Trophoblast cell (in vitro differentiated cells and primary cell): ENCODE measurements at regions not wholly inside any gene's neighbourhood (a gene's known extent, or its start where the extent isn't known, plus 50 kb on each side); places are given as distances from the start of the nearest gene placed in this dataset.

ENCODE experiments used
- DNase-seq, 2 donors: peaks; one replicate each; pipeline ENCODE4 v3.0.0-alpha.2; 2016
- H2AFZ ChIP-seq: 2 replicates; pipeline ENCODE4 v1.6.1; 2013; ENCODE audit warnings: low read length, moderate library complexity, mild to moderate bottlenecking; ENCODE audit not compliant: insufficient read depth, poor library complexity
- H2AK5ac ChIP-seq: 2 replicates; pipeline ENCODE4 v1.6.1; 2013; ENCODE audit warnings: mild to moderate bottlenecking, low read length
- H2BK120ac ChIP-seq: 2 replicates; pipeline ENCODE4 v1.6.1; 2013; ENCODE audit warnings: low read length, mild to moderate bottlenecking, moderate library complexity; ENCODE audit not compliant: insufficient read depth, poor library complexity
- H2BK12ac ChIP-seq: 2 replicates; pipeline ENCODE4 v1.6.1; 2013; ENCODE audit warnings: mild to moderate bottlenecking, low read length, moderate library complexity
- H2BK5ac ChIP-seq: 2 replicates; pipeline ENCODE4 v1.6.1; 2013; ENCODE audit warnings: low read length, low read depth, moderate library complexity, mild to moderate bottlenecking; ENCODE audit not compliant: poor library complexity
- H3K14ac ChIP-seq: 2 replicates; pipeline ENCODE4 v1.6.1; 2013; ENCODE audit warnings: mild to moderate bottlenecking, low read length
- H3K18ac ChIP-seq: 2 replicates; pipeline ENCODE4 v1.6.1; 2013; ENCODE audit warnings: mild to moderate bottlenecking, low read length
- H3K23ac ChIP-seq: 2 replicates; pipeline ENCODE4 v1.6.1; 2013; ENCODE audit warnings: low read length
- H3K27ac ChIP-seq: 2 replicates; pipeline ENCODE4 v1.5.1; 2013; ENCODE audit warnings: low read depth, mild to moderate bottlenecking, inconsistent platforms, low read length, moderate library complexity
- H3K27me3 ChIP-seq: 2 replicates; pipeline ENCODE4 v1.6.1; 2013; ENCODE audit warnings: inconsistent platforms, mild to moderate bottlenecking, low read length, moderate library complexity; ENCODE audit not compliant: insufficient read depth
- H3K36me3 ChIP-seq, 2 experiments: 1 replicate in 1 of 2; 2 replicates in 1 of 2; pipeline ENCODE4 v1.6.1; 2013; ENCODE audit warnings: low read length in 2 of 2, mild to moderate bottlenecking in 2 of 2, moderate library complexity in 1 of 2; ENCODE audit not compliant: insufficient read depth in 2 of 2, control insufficient read depth in 1 of 2
- H3K4ac ChIP-seq: 2 replicates; pipeline ENCODE4 v1.6.1; 2013; ENCODE audit warnings: low read depth, mild to moderate bottlenecking, low read length, moderate library complexity
- H3K4me1 ChIP-seq, 2 experiments: 1 replicate in 1 of 2; 2 replicates in 1 of 2; pipeline ENCODE4 v1.6.1; 2013; ENCODE audit warnings: low read length in 2 of 2, mild to moderate bottlenecking in 2 of 2, moderate library complexity in 1 of 2; ENCODE audit not compliant: insufficient read depth in 2 of 2, control insufficient read depth in 1 of 2
- H3K4me2 ChIP-seq: 2 replicates; pipeline ENCODE4 v1.6.1; 2013; ENCODE audit warnings: inconsistent platforms, mild to moderate bottlenecking, low read length, moderate library complexity
- H3K4me3 ChIP-seq: 2 replicates; pipeline ENCODE4 v1.5.1; 2013; ENCODE audit warnings: mild to moderate bottlenecking, low read depth, low read length, inconsistent platforms
- H3K79me1 ChIP-seq: one replicate; pipeline ENCODE4 v1.6.1; 2013; ENCODE audit warnings: low read length
- H3K79me2 ChIP-seq: 2 replicates; pipeline ENCODE4 v1.6.1; 2013; ENCODE audit warnings: low read length, mild to moderate bottlenecking; ENCODE audit not compliant: control insufficient read depth, insufficient read depth, poor library complexity
- H3K9ac ChIP-seq: 2 replicates; pipeline ENCODE4 v1.6.1; 2013; ENCODE audit warnings: mild to moderate bottlenecking, low read length
- H3K9me3 ChIP-seq: 2 replicates; pipeline ENCODE4 v1.6.1; 2013; ENCODE audit warnings: low read depth, mild to moderate bottlenecking, control low read depth, inconsistent platforms, low read length; ENCODE audit not compliant: insufficient read depth
- H4K12ac ChIP-seq: 2 replicates; pipeline ENCODE4 v1.6.1; 2013; ENCODE audit warnings: low read depth, mild to moderate bottlenecking, low read length, moderate library complexity
- H4K8ac ChIP-seq: 2 replicates; pipeline ENCODE4 v1.6.1; 2013; ENCODE audit warnings: low read depth, mild to moderate bottlenecking, low read length, moderate library complexity
- H4K91ac ChIP-seq: one replicate; pipeline ENCODE4 v1.6.1; 2013; ENCODE audit warnings: low read depth, mild to moderate bottlenecking, low read length, moderate library complexity
- WGBS: extraction: QIAGEN DNeasy Blood & Tissue Kit; methylation state at CpG from one replicate; pipeline ENCODE4 v1.1.7; 2013; ENCODE audit warnings: missing lambda C conversion rate; ENCODE audit not compliant: insufficient read length, insufficient coverage; ENCODE audit errors: extremely low coverage; 5-methylcytosine and 5-hydroxymethylcytosine counted together

GRCh38 chr2:17276220-17276619, 242.0 kb downstream of the RAD51AP2 start:
- Histone ChIP-seq H3K4me2 (no peak overlapping the region), H3K14ac (no peak overlapping the region), H3K27me3 (no peaks in the 10 kb centered on the region), H2BK5ac (no peak overlapping the region), H3K9ac (no peak overlapping the region), H3K27ac (no peak overlapping the region), H2AFZ (no peak overlapping the region), H2BK12ac (no peak overlapping the region), H4K12ac (no peak overlapping the region), H3K36me3 (no peaks in the 10 kb centered on the region), H3K4ac (no peak overlapping the region), H2BK120ac (no peak overlapping the region), H3K79me2 (no peaks in the 10 kb centered on the region), H3K79me1 (no peaks in the 10 kb centered on the region), H2AK5ac (no peak overlapping the region), H4K8ac (no peak overlapping the region), H3K18ac (no peak overlapping the region), H4K91ac (no peak overlapping the region), H3K23ac (no peak overlapping the region), H3K4me1 (no peaks in the 10 kb centered on the region), H3K4me3 (no peak overlapping the region), H3K9me3 (no peaks in the 10 kb centered on the region)
- WGBS, result no CpG with 5 or more reads among the region's 1 CpG
- no peak for DNase-seq

DNA sequence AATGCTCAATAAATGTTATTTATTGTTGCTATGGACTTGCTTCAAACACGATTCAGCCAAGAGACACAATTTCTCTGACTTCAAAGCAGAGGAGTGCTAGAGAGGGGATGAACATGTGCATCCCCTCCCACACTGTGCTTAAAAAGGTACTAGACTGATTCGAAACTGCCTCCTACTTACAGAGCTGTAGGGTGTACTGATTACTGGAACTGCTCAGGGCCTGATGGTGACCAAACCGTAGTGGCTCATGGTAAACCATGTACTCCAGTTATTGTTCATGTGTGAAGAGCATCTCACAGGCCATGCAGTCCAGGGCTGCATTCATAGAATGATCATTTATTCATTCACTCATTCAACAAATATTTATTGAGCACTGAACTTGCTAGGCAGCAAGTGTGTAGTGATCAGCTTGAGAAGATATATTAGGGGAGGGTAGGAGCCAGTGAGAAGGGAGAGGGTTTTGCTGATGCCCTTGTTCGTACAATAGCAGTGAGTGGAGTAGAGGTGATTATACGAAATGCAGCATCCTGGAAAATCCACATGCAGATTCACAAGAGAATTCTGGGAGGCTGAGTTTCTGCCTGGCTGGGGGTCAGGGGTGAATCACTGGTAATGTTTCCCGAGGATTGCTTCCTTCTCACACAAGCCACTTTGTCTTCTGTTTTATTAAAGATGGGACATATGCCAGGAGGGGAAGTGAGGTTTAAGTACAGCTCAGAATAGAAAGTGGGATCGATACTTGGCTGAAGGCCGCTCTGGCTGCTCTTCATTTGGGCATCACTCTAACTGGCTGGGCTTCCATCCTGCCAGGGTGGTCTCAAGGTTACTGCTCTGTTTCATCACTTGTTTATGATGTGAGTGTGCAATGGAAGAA, 245.4 kb downstream of the RAD51AP2 start:
- H4K8ac ChIP-seq, result no peak overlapping the region
- H3K4me2 ChIP-seq, result no peak overlapping the region
- H3K79me2 ChIP-seq, result no peaks in the 10 kb centered on the region
- no peak for DNase-seq
- H2AK5ac ChIP-seq, result no peak overlapping the region
- H2BK120ac ChIP-seq, result no peak overlapping the region
- no peak overlapping the region for H3K9ac ChIP-seq
- no peaks in the 10 kb centered on the region for H3K4me1 ChIP-seq
- no peaks in the 10 kb centered on the region for H3K9me3 ChIP-seq
- H3K23ac ChIP-seq, result no peak overlapping the region
- no peak overlapping the region for H2BK5ac ChIP-seq
- no peak overlapping the region for H3K4ac ChIP-seq
- no peak overlapping the region for H3K4me3 ChIP-seq
- no peak overlapping the region for H2BK12ac ChIP-seq
- H3K79me1 ChIP-seq, result no peaks in the 10 kb centered on the region
- WGBS, result no CpG with 5 or more reads among the region's 8 CpGs
- no peak overlapping the region for H4K91ac ChIP-seq
- H3K27ac ChIP-seq, result no peak overlapping the region
- no peak overlapping the region for H2AFZ ChIP-seq
- no peaks in the 10 kb centered on the region for H3K27me3 ChIP-seq
- H3K14ac ChIP-seq, result no peak overlapping the region
- H4K12ac ChIP-seq, result no peak overlapping the region
- H3K36me3 ChIP-seq, result no peaks in the 10 kb centered on the region
- H3K18ac ChIP-seq, result no peak overlapping the region

GRCh38 chr2:17272170-17272569, 246.1 kb downstream of the RAD51AP2 start:
- H3K23ac ChIP-seq, result no peak overlapping the region
- no peak overlapping the region for H3K4ac ChIP-seq
- no peak overlapping the region for H3K18ac ChIP-seq
- no peak overlapping the region for H3K4me3 ChIP-seq
- H3K79me1 ChIP-seq, result no peaks in the 10 kb centered on the region
- DNase-seq, result peak in 1 of 2 donors; percentile 43
- no peak overlapping the region for H3K14ac ChIP-seq
- no peaks in the 10 kb centered on the region for H3K79me2 ChIP-seq
- H4K12ac ChIP-seq, result no peak overlapping the region
- no peak overlapping the region for H3K9ac ChIP-seq
- no peaks in the 10 kb centered on the region for H3K4me1 ChIP-seq
- H2AFZ ChIP-seq, result no peak overlapping the region
- H3K4me2 ChIP-seq, result no peak overlapping the region
- no peak overlapping the region for H3K27ac ChIP-seq
- no peak overlapping the region for H2BK120ac ChIP-seq
- H3K9me3 ChIP-seq, result no peaks in the 10 kb centered on the region
- no CpG with 5 or more reads among the region's 1 CpG for WGBS
- H4K91ac ChIP-seq, result no peak overlapping the region
- H3K27me3 ChIP-seq, result no peaks in the 10 kb centered on the region
- H2BK12ac ChIP-seq, result no peak overlapping the region
- no peak overlapping the region for H2AK5ac ChIP-seq
- H2BK5ac ChIP-seq, result no peak overlapping the region
- H3K36me3 ChIP-seq, result no peaks in the 10 kb centered on the region
- H4K8ac ChIP-seq, result no peak overlapping the region

DNA sequence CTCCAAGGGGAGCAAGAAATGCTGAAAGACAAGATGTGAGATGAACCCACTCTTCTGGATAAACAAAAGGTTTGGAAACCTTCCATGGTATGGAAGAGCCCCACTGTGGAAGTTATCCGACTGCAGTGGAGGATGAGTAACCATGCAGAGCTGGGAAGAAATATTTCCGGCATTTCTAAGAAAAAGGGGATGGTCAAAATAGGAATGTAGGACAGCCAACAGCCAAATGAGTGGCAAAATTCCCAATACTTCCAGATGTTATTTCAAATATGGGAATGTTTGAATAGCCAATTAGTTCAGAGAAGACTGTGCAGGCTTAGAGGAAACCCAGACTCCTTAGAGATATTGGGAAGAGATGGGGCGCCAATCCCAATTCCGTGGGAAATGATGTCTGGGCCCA, 246.8 kb downstream of the RAD51AP2 start:
- Histone ChIP-seq H3K36me3 (no peaks in the 10 kb centered on the region), H3K79me1 (no peaks in the 10 kb centered on the region), H3K4me1 (no peaks in the 10 kb centered on the region), H4K8ac (no peak overlapping the region), H3K4ac (no peak overlapping the region), H4K91ac (no peak overlapping the region), H3K27ac (no peak overlapping the region), H3K79me2 (no peaks in the 10 kb centered on the region), H3K4me3 (no peak overlapping the region), H3K9me3 (no peaks in the 10 kb centered on the region), H3K23ac (no peak overlapping the region), H3K27me3 (no peaks in the 10 kb centered on the region), H2AFZ (no peak overlapping the region), H4K12ac (no peak overlapping the region), H3K9ac (no peak overlapping the region), H3K14ac (no peak overlapping the region), H2AK5ac (no peak overlapping the region), H2BK120ac (no peak overlapping the region), H3K18ac (no peak overlapping the region), H2BK12ac (no peak overlapping the region), H3K4me2 (no peak overlapping the region), H2BK5ac (no peak overlapping the region)
- no CpG with 5 or more reads among the region's 4 CpGs for WGBS
- DNase-seq, result peak in 1 of 2 donors; percentile 72
